GM18502 (cell line): ENCODE measurements at regions not wholly inside any gene's neighbourhood (a gene's known extent, or its start where the extent isn't known, plus 50 kb on each side); places are given as distances from the start of the nearest gene placed in this dataset.

Experiments
- ATAC-seq: cut with Tn5 transposase; IDR thresholded peaks from one replicate; pipeline ENCODE4 v1.9.1; 2021; ENCODE audit warnings: mild to moderate bottlenecking; ENCODE audit not compliant: unreplicated experiment, poor library complexity

GRCh38 chr13:56201834-56202233 lies 938.9 kb upstream of the PRR20A start:
- no peak for ATAC-seq

- ATAC-seq = no peak
Observed at GRCh38 chr13:56216221-56216620, 924.5 kb upstream of the PRR20A start.

- ATAC-seq = no peak
Observed at GRCh38 chr13:56247692-56248091, 893.0 kb upstream of the PRR20A start.

DNA sequence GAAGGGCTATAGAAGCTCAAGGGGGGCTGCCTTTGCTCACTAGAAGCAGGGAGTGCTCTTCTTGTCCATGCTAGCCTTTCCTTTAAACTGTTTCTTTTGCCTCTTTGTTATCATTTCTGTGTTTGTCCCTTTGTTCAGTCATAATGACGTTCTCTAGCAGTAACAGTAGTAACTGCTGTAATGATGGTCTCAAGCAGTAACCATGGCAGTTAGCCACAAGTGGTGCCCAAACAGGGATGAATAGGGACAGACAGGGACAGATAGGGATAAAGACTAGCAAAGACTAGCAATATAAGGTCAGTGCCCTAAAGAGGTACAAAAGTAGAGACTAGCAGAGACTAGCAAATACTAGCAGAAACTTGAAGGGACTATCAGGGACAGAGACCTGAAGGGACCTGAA lies 869.0 kb upstream of the PRR20A start:
- ATAC-seq = no peak

DNA sequence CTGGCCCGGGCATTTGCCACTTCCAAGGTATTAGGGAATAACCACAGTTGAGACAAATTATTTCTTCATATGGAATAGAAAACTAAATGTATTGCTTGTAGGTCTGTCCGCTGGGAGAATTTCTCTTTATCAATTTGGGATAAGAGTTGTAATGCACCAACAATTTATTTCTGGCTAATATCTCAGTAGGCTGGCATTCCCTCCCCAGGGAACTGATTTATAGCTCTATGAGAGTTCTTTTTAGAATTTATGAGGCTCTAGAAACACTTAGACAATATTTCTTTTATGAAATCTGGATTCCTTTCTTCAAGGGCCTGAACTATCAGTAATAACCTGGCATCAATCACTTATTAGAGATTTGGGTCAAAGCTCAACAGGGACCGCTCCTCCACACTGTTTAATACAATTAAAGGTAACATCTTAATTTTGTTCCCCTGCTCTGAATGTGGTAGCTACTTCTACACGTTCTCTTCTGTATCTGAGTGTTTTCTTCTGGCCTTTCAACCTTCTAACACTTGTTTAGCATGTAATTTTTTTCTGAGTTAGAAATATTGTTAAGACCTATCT lies 857.4 kb upstream of the PRR20A start:
- ATAC-seq = no peak

DNA sequence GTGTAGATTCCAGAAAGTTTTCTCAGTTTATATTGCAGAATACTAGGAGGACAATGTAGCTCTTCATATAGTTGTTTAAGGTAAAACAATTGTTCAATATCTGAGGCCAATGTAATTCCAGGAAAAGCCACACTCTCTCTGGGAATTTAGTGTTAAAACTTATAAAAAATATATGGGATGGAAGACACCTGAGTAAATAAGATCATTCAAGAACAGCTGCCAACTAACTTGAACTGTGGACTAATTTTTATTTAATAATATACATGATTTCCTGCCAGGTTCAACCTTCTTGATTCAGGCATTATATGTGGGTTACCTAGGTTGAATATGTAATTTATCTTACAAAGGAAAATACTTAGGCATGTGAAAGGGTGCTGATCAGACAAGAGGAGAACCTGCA lies 841.1 kb upstream of the PRR20A start:
- ATAC-seq = no peak

- no peak for ATAC-seq
Observed at GRCh38 chr13:56314765-56315164, 826.0 kb upstream of the PRR20A start.

DNA sequence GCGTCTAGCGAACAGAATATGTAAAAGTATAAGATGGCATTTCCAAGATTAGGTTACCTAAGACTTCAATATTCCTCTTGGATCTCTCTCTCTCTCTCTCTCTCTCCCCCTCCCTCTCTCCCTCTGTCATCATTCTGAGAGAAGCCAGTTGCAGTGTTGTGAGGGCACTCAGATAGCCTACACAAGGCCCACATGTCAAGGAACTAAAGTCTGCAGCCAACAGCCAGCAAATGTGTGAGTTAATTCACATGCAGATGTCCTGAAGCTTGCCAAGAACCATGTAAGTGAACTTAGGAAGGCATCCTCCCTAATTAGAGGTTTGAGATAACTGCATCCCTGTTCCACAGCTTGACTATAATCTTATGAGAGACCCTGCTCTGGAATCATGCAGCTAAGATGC lies 822.9 kb upstream of the PRR20A start:
- no peak for ATAC-seq

DNA sequence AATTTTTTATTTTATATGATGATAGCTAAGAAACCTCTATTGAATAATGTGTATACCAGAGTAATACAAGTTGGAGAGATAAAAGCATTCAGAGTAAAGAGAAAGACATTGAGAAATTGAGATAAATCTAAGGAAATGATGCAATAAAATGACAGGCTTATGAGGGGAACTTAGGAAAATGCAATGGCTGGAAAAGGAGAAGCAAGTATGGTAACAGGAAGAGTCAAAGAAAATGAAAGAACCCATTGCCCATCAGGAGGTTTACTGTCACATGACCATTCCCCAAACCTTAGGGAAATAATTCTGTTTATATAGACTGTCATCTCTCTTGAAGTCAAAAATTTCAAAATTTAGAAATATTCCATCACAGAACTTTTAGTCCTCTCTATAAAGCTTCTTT lies 808.0 kb upstream of the PRR20A start:
- no peak for ATAC-seq

- no peak for ATAC-seq
Observed at GRCh38 chr13:56335775-56336174, 804.9 kb upstream of the PRR20A start.

- no peak for ATAC-seq
Observed at GRCh38 chr13:56338421-56338820, 802.3 kb upstream of the PRR20A start.

GRCh38 chr13:56347014-56347413 lies 793.7 kb upstream of the PRR20A start:
- ATAC-seq = no peak

- ATAC-seq = no peak
Observed at GRCh38 chr13:56349866-56350265, 790.9 kb upstream of the PRR20A start.

- no peak for ATAC-seq
Observed at GRCh38 chr13:56351041-56351440, 789.7 kb upstream of the PRR20A start.

DNA sequence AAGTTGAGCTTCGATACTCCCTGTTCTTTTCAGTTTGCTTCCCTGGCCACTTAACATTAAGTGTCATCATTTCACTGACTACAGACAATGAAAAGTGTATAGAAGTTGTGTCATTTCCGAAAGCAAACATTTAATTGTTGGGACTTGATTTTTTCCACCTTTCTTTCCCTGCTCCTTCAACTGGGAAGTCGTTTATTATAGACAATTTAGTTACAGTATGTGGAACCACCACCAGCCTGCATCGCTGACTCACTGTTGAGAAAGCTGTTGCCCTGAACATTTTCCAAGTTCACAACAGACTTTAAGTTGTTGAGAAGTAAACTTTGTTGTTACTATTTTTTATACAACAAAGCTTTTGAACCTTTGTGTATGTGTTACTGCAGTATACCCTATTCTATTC lies 788.4 kb upstream of the PRR20A start:
- no peak for ATAC-seq

GRCh38 chr13:56352901-56353300 lies 787.8 kb upstream of the PRR20A start:
- ATAC-seq = no peak

DNA sequence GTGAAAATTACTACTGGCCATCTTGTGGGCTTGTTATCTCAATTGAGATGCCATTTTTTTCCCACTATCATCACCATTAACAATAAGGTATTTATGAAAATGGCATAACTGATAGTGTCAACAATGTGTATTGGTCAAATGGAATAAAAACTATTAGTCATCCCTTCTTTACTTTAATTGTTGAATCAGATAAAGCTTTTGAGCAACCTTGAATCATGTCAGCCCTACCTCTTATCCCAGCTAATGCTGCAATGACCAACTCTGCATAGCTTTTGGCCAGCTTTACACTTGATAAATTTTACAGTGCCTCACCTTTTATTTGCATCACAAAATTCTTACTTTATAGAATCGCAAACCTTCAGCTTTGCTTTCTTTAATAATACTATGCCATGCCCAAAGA lies 784.0 kb upstream of the PRR20A start:
- ATAC-seq = no peak

- ATAC-seq = no peak
Observed at GRCh38 chr13:56378566-56378965, 762.2 kb upstream of the PRR20A start.

- ATAC-seq = no peak
Observed at GRCh38 chr13:56393549-56393948, 747.2 kb upstream of the PRR20A start.

- no peak for ATAC-seq
Observed at GRCh38 chr13:56396318-56396717, 744.4 kb upstream of the PRR20A start.

- ATAC-seq = no peak
Observed at GRCh38 chr13:56400774-56401173, 739.9 kb upstream of the PRR20A start.

- ATAC-seq = no peak
Observed at GRCh38 chr13:56412856-56413255, 727.9 kb upstream of the PRR20A start.

- no peak for ATAC-seq
Observed at GRCh38 chr13:56424246-56424645, 716.5 kb upstream of the PRR20A start.
